Choroid plexus epithelial cell (primary cell): ENCODE measurements at regions not wholly inside any gene's neighbourhood (a gene's known extent, or its start where the extent isn't known, plus 50 kb on each side); places are given as distances from the start of the nearest gene placed in this dataset.

ENCODE experiments used
- DNase-seq: peaks from one replicate; pipeline ENCODE4 v3.0.0-alpha.2; 2010; ENCODE audit warnings: low read depth
- H3K4me3 ChIP-seq: 2 replicates; pipeline ENCODE4 v1.5.1; 2011; ENCODE audit warnings: low read depth, mild to moderate bottlenecking, control low read depth, low read length, moderate library complexity
- CTCF ChIP-seq: conservative IDR thresholded peaks from 2 replicates; pipeline ENCODE4 v1.5.1; 2011; ENCODE audit warnings: low read depth, mild to moderate bottlenecking, control low read depth, inconsistent platforms, low read length, moderate library complexity

- H3K4me3 ChIP-seq = no peak overlapping the region
- no peak for TF ChIP-seq CTCF
- peak; percentile 71 for DNase-seq
Measured at GRCh38 chr2:44075541-44075940, 79.8 kb upstream of the LRPPRC start.

- DNase-seq = no peak
- no peak for TF ChIP-seq CTCF
- H3K4me3 ChIP-seq = no peak overlapping the region
Measured at GRCh38 chr2:44077942-44078511, 82.2 kb upstream of the LRPPRC start.

- no peak for TF ChIP-seq CTCF
- DNase-seq = no peak
- H3K4me3 ChIP-seq = no peak overlapping the region
Measured at GRCh38 chr2:44079686-44080085, 83.9 kb upstream of the LRPPRC start.

GRCh38 chr2:44083054-44083453 is 85.6 kb upstream of the PPM1B start:
- no peak overlapping the region for H3K4me3 ChIP-seq
- TF ChIP-seq CTCF = no peak
- DNase-seq = no peak

GRCh38 chr2:44084850-44085249 is 83.8 kb upstream of the PPM1B start:
- no peak for TF ChIP-seq CTCF
- DNase-seq = no peak
- H3K4me3 ChIP-seq = no peak overlapping the region

- DNase-seq = no peak
- TF ChIP-seq CTCF = no peak
- H3K4me3 ChIP-seq = peak overlapping the region; percentile 59
Measured at GRCh38 chr2:44086629-44087028, 82.0 kb upstream of the PPM1B start.

- H3K4me3 ChIP-seq = peak overlapping the region; percentile 59
- peak; percentile 91 for TF ChIP-seq CTCF
- peak; percentile 74 for DNase-seq
Measured at GRCh38 chr2:44087036-44087713, 81.5 kb upstream of the PPM1B start.
